SU-DHL-6 (cell line): ENCODE measurements at regions not wholly inside any gene's neighbourhood (a gene's known extent, or its start where the extent isn't known, plus 50 kb on each side); places are given as distances from the start of the nearest gene placed in this dataset.

ENCODE experiments used
- CTCF ChIP-seq: fragments of 200-600 bp; sonication (generic); IDR thresholded peaks from one replicate; pipeline ENCODE4 v1.5.1; 2017; ENCODE audit warnings: antibody characterized with exemption, mild to moderate bottlenecking, low read length, moderate library complexity; ENCODE audit not compliant: insufficient read depth, poor library complexity, severe bottlenecking
- EZH2phosphoT487 ChIP-seq: fragments of 200-600 bp; sonication (generic), shearing (Covaris generic); conservative IDR thresholded peaks from 2 replicates; pipeline ENCODE4 v1.6.1; 2018; ENCODE audit warnings: mild to moderate bottlenecking, antibody characterized with exemption, low read length, moderate library complexity, mixed read lengths

- TF ChIP-seq CTCF (no peak), EZH2phosphoT487 (no peak)
These were observed 482.6 kb downstream of the MIAT start for GRCh38 chr22:27139935-27140511.
